ENCODE measurements at regions not wholly inside any gene's neighbourhood (a gene's known extent, or its start where the extent isn't known, plus 50 kb on each side); places are given as distances from the start of the nearest gene placed in this dataset.
A peak's percentile ranks its signal among the peaks of the same experiment; 100 is the strongest.
"Not testable (repeated sequence)": the region's sequence is repeated elsewhere in the genome, so short reads cannot be mapped to it uniquely, and the experiment has no call there.

- DNase-seq (ENCODE audit: low spot score), result no peak
These were observed 115.2 kb downstream of the ZNF37A start for GRCh38 chr10:38209332-38209731.

DNA sequence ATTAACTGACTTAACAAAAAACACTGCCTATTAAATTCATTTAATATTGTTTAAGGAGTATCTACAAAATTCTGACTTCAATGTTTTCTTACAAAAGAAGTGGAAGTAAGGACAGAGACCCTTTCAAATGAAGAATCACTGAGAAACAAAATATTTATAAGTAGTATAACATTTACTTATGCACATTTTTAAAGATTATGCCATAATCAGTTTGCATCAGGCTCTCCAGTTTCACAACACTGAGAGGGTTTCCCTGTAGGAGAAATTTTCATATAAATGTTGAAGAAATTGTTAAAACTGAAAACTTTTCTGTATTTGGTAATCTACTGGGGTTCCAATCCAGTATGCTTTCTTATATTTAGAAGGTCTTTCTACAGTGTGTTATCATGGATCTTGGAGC lies 115.6 kb downstream of the ZNF37A start:
- not testable (repeated sequence) for DNase-seq (ENCODE audit: low spot score)

DNA sequence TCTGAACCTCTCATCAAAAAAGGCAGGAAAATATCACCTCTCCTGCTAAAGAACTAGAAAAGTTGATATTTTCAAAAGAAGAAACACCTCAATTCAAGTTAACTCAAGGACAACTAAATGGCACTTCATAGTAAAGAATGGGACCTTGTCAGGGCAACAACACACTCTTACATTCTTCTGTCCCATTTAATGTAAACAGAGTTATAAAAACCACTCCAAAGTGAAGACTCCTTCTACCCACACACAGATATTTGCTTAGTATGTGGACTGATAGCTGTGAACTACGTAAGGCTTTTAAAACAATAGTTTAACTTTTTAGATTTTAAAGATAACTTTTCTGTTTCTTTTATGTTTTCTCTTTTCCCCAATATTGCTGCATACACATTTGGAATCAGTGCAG lies 118.3 kb downstream of the ZNF37A start:
- DNase-seq (ENCODE audit: low spot score), result no peak

GRCh38 chr10:38226385-38226784 lies 132.2 kb downstream of the ZNF37A start:
- DNase-seq (ENCODE audit: low spot score), result no peak

GRCh38 chr10:38228394-38228793 lies 134.3 kb downstream of the ZNF37A start:
- DNase-seq (ENCODE audit: low spot score), result no peak

GRCh38 chr10:38238479-38238878 lies 144.3 kb downstream of the ZNF37A start:
- DNase-seq (ENCODE audit: low spot score), result not testable (repeated sequence)

DNA sequence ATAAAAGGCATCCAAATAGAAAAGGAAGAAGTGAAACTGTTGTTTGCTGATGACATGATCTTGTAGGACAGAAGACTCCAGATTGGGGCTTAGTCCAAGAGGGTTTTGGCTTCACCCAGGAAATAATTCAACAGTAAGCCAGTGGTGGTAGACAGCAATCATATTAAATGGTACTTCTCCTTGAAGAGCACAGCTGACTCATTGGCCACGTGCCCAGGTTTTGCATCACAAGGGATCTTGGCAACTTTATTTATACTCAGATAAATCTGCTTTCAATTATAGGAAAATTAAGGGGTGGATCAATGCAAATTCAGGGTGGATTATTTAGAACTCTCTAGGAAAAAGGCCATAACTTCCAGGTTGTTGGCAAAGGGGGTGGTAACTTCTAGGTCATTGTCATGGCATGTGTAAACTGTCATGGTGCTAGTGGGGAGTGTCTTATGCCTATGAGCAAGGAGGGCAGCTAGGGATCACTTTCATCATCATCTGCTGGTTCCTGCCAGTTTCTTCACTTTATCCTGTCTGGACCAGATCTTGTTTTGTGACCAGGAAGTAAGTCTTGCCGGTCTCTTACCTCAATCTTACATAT lies 148.0 kb downstream of the ZNF37A start:
- not testable (repeated sequence) for DNase-seq (ENCODE audit: low spot score)

DNA sequence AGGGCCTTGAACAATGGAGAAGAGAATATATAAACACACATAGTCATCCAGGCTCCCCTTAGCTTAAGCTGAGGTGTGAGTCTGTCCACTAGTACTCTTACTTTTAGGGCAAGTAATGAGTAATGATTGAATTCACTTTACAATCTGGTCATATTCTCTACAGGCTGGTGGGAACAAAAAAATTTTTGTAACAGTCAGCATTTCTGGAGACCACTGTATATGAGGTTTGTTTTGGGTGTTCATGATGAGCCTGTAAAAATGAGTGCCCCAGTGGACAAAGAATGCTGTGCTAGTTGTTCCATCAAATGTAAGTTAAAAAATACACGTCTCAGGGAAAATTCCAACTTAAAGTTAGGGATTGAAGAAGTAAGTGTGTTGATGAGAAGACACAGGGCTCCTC lies 154.0 kb downstream of the ZNF37A start:
- DNase-seq (ENCODE audit: low spot score), result not testable (repeated sequence)

DNA sequence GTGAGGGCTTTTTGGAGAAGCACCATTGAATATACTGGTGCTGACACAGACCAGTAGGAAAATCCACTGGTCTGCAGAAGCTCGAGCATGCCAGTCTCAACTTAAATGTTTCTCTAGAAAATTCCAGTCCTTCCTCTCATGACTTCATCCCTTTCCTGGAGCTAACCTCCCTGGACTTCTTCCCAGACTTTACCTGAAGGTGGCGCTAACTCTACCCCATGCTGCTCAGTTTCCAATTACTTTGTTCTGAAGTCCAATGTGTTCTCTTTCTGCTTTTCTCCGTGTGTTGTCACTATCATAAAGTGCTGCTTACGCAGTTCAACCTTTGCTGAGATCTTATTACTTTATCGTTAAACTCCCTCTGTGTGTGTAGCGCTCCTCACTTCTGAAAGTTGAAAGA lies 158.4 kb downstream of the ZNF37A start:
- not testable (repeated sequence) for DNase-seq (ENCODE audit: low spot score)

DNA sequence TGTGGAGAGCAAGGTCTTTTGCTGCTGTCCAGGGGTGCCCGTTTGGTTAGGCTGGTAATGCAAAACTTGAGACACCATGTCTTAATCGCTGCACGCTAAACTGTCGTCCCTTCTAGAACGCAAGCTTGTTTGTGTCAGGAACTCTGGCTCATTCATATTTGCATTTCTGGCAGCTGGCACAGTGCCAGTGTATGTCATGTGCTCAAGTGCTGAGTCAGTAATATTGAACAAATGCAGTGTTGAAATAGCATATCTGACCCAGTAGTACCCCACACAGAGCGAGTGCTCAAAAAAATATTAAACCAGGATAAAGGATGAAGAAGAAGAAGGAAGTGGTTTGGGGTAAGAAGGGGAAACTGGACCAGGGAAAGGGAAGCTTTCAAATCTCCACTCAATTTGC lies 173.4 kb downstream of the ZNF37A start:
- DNase-seq (ENCODE audit: low spot score), result not testable (repeated sequence)

DNA sequence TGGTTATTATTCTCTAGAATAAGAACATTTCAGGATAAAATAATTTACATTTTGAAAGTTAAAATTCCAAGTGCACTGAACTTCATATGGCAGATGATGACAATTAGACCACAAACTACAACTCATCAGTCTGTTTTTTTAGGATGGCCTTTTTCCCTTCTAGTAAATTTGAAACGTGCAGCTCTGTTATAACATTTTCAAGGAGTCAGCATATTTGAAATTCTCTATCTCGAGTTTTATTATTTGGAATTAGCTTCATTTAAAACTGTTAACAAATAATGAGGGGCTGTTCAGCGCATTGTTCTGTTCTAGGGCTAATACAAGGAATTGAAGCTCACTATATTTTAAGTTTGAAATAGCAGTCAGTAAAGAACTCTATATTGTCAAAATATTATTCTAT lies 176.9 kb downstream of the ZNF37A start:
- not testable (repeated sequence) for DNase-seq (ENCODE audit: low spot score)

DNA sequence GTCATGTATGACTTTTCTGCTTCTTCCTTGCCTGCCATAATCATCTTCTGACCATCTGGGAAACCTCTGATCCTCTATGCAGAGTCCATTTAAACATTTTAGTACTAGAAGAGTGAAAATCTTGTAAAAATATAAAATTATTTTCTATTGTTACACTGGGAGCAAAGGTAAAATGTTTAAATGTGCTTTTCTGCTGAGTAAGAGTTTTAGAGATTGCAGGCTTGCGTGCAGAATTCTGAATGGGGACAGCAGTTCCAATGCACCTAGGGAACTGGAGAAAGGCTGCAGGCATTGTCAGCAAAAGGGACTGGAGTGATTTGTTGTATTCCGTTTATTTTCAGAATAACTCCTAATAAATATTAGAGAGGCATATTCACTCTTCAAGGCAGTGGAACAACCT lies 180.7 kb downstream of the ZNF37A start:
- DNase-seq (ENCODE audit: low spot score), result not testable (repeated sequence)

DNA sequence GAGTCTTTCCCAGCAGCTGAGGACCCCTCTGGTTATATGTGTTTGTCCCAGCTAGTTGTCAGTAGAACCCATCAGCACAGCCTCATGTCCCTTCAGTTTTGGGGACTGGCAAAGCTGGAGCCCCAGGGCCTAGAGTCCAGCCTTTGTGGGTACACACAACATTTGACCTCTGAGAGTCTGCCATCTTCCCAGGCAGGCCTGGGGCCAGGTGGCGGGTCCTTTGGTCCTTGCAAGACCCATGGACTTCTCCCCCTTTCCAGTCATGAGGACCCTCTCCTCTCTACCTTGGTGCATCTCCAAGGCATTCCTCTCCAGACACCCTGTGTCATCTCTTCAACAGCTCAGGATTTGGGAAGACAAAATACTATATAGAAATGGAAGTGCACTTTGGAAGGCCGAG lies 198.4 kb downstream of the ZNF37A start:
- not testable (repeated sequence) for DNase-seq (ENCODE audit: low spot score)

GRCh38 chr10:38310111-38310510 lies 216.0 kb downstream of the ZNF37A start:
- DNase-seq (ENCODE audit: low spot score), result not testable (repeated sequence)

DNA sequence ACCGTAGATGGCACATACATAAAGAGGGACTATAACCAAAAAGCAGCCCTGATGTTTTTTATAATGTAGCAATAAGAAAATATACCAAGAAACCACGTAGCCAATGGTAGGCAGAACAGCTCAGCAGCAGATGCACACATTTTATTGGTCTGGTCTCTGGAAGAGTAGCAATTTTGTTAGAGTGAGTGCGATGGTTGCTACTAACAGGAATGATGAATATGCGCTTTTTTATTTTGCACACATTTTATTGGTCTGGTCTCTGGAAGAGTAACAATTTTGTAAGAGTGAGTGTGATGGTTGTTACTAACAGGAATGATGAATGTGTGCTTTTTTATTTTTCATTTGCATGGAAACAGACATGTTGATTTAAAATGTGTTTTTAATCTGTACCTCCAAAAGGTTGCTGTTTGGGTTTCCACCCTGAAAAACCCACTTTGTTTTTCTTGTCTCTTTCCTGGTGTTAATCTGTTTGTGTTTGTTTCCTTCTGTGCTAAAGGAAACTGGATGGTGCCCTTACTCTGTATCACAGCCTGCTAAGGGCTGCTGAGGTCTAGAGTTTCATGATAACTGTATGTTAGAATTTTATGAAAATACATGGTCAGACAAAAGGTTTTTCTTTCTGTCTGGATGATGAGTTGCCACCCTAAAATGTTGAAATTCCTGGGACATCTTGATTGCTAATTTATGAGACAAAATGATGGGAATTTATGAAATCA lies 221.1 kb downstream of the ZNF37A start:
- not testable (repeated sequence) for DNase-seq (ENCODE audit: low spot score)

- not testable (repeated sequence) for DNase-seq (ENCODE audit: low spot score)
These were observed 227.3 kb downstream of the ZNF37A start for GRCh38 chr10:38321393-38321792.

DNA sequence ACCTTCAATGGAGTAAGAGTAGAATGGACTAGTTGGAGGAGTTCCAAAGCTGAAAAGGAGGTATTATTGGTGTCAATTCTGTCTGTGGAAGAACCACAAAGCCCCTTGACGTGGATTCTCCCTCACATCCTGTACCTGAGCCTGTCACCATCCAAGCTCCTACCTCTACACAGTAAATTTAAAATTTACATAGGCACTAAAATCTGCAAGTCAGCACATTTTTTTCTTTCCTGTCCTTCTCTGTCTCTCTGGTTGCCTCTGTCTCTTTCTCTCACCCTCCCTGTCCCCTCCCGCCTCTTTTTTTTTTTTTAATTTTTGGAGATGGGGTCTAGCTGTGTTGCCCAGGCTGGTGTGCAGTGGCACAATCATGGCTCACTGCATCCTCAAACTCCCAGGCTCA lies 236.2 kb downstream of the ZNF37A start:
- not testable (repeated sequence) for DNase-seq (ENCODE audit: low spot score)

DNA sequence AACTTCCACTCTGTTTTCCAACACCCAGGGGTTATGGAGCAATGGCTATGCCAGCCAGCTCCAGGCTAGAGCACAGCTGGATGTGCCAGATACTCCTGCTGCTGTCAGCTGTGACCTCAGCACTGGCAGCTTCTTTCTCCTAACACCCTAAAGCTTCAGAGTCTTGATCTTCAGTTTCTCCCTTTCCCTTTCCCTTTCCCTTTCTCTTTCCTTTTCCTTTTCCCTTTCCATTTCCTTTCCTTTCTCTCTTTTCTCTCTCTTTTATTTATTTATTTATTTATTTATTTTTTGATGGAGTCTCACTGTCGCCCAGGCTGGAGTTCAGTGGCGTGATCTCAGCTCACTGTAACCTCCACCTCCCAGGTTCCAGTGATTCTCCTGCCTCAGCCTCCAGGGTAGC lies 237.0 kb downstream of the ZNF37A start:
- DNase-seq (ENCODE audit: low spot score), result not testable (repeated sequence)

DNA sequence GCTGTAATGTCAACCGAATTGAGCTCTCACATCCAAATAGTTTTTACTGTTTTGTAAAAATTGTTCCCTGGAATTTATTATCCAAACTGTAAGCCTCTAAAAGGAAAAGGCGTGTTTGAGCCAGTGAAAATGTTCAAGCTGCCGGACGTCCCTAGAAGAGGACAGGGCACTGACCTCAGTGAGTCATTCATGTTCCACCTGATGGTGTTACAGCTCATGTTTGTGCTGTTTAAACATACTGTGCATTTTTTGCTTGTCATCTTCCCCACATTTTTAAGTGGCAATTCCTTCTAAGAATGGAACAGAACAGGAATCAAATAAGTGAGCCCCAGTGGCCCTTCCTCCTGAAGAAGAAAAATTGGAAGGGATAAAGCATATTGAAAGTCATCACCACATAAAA lies 239.6 kb downstream of the ZNF37A start:
- not testable (repeated sequence) for DNase-seq (ENCODE audit: low spot score)

DNA sequence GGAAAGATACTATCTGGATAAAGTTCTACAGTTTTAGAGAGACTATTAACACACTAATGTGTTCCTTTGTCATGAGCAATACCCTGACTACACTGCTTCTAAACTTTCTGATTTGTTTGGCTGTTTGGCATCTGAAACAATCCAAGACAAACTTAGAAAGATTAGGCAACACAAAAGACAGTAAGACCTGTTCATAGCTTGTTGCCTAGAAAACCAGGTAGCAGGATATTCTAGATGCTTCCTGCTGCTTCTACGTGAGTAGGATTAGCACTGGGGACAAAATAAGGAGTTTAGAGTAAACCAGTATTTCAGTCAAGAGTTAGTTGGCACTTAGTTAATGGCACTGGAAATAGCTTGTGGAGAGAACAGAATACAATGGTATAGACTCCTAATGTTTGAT lies 256.5 kb downstream of the ZNF37A start:
- DNase-seq (ENCODE audit: low spot score), result not testable (repeated sequence)

DNA sequence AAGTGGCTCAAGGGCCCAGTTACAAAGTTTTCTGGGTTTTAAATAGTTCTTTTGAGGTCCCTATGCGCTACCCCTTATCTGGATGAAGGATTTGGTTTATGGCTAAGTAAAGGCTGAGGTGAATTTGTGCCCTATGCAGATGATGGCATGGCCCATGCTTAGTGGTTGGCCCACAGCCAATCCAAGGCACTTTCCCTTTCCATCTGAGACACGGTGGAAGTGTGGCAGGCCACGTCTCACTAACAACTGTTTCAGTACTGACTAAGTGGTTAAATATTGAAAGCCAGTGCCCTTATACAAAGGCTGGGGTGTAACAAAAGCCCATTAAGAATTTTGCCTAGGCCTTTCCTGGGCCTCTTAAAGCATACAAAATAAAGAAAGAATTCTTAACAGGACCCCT lies 260.3 kb downstream of the ZNF37A start:
- not testable (repeated sequence) for DNase-seq (ENCODE audit: low spot score)

DNA sequence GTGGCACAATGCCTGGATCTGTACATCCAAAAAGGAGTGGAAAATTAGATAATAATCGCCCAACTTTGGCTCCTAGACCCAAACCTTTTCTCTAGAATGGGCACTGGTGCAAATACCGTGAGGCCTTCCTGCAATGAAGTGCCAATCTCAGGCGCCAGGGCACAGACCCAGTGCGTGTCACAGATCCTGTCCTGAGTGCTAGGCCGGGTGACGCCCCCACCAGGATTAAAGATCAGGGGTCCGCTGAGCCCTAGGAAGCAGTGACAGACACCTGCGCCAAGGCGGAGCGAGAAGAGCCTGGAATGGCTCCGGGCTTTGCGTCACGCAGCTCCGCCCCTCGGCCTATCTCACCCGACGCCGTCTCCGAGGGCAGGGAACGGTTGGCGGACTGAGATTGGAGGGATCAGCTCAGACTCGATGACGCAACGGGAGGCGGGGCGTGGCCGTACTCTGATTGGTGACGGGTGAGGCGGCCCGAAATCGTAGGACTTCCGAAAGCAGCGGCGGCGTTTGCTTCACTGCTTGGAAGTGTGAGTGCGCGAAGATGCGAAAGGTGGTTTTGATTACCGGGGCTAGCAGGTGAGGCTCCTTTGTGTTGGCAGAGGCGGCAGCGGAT lies 261.9 kb downstream of the ZNF37A start:
- DNase-seq (ENCODE audit: low spot score), result peak; percentile 55

DNA sequence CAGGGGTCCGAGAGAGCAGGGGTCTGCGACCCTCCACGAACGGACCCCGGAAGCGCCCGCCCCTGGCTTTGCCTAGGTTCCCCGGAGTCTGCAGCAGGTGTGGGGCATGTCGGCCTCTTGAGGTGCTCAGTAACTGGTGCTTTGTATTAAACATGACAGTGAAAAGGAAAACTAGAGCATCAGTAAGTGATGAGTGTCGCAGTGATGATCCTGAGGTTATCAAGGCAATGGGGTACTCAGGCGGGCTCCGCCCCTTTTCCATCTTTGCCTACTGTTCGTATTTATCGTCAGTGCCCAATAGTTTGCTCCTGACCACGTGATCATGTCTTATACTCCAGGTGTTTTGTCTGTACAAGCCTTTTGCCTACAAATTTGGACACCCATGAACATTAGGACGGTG lies 262.4 kb downstream of the ZNF37A start:
- not testable (repeated sequence) for DNase-seq (ENCODE audit: low spot score)

Measured in ecto neural progenitor cell (in vitro differentiated cells).